ENCODE measurements at regions not wholly inside any gene's neighbourhood (a gene's known extent, or its start where the extent isn't known, plus 50 kb on each side); places are given as distances from the start of the nearest gene placed in this dataset.

GRCh38 chr3:14274999-14275961 is 96.7 kb downstream of the LSM3 start:
- H3K9ac ChIP-seq (ENCODE audit: extremely low read depth, insufficient read length, low read length), result no peak overlapping the region
- no peak overlapping the region for H3K56ac ChIP-seq (ENCODE audit: insufficient read length, low read depth, low read length)
- Mint-ChIP-seq H3K36me3 (ENCODE audit: insufficient read depth in 1 of 3, low read depth in 3 of 3) (no peaks in the 10 kb centered on the region), H3K27me3 (ENCODE audit: low read depth) (no peaks in the 10 kb centered on the region; the same call in none of the 2 replicates), H3K9me3 (no peaks in the 10 kb centered on the region; a peak in 1 of 5 replicates), H3K4me3 (no peak overlapping the region; a peak in 2 of 5 replicates), H3K4me1 (peaks cover 61 to 66% of the 10 kb centered on the region in 2 experiments), H3K27ac (no peak overlapping the region; a peak in 1 of 7 replicates)
- H2BK5ac ChIP-seq (ENCODE audit: insufficient read length, low read length), result no peak overlapping the region
- peak; percentile 68 for DNase-seq
- no peak overlapping the region for H3K4ac ChIP-seq (ENCODE audit: low read depth, low read length)
- no peak overlapping the region for H2AK5ac ChIP-seq (ENCODE audit: insufficient read length, low read length)
- H2BK120ac ChIP-seq (ENCODE audit: low read depth, low read length, poor library complexity, severe bottlenecking), result no peak overlapping the region
- no peak overlapping the region for H3K23ac ChIP-seq (ENCODE audit: insufficient read length, low read depth, low read length)
- no peaks in the 10 kb centered on the region for H4K20me1 ChIP-seq (ENCODE audit: control insufficient read depth, insufficient read depth, insufficient read length)
- H3K14ac ChIP-seq (ENCODE audit: insufficient read depth, low read length), result no peak overlapping the region; the same call in 1 of the 2 replicates
- H3K23me2 ChIP-seq (ENCODE audit: insufficient read length, low read depth, low read length, poor library complexity, severe bottlenecking), result no peaks in the 10 kb centered on the region
- H2BK20ac ChIP-seq (ENCODE audit: low read depth, low read length, poor library complexity, severe bottlenecking), result no peak overlapping the region
- no peak overlapping the region for H3K18ac ChIP-seq (ENCODE audit: insufficient read length, low read depth, low read length)
- H3K27ac ChIP-seq (ENCODE audit: insufficient read length, low read depth, low read length), result no peak overlapping the region
- no CpG with 5 or more reads among the region's 8 CpGs for WGBS (ENCODE audit: extremely low coverage, insufficient read length, low lambda C conversion rate)
- H3K4me1 ChIP-seq (ENCODE audit: insufficient read depth, low read length), result peaks cover 2% of the 10 kb centered on the region; the same call in 1 of the 2 replicates
- TF ChIP-seq CTCF (conservative IDR thresholded peaks at IDR 0.05), result peak; percentile 71
- no peak overlapping the region for H2BK12ac ChIP-seq (ENCODE audit: insufficient read length, low read depth, low read length)
- no peak overlapping the region for H2AFZ ChIP-seq (ENCODE audit: low read length)
- no peak overlapping the region for H3K4me2 ChIP-seq (ENCODE audit: insufficient read depth, insufficient read length, low read length)
- H3K79me2 ChIP-seq (ENCODE audit: insufficient read depth, low read length), result no peaks in the 10 kb centered on the region
- H3K27me3 ChIP-seq (ENCODE audit: insufficient read depth, low read length), result no peaks in the 10 kb centered on the region
- no peak overlapping the region for H4K5ac ChIP-seq (ENCODE audit: insufficient read length, low read depth, low read length)
- H3T11ph ChIP-seq (ENCODE audit: low read length), result no peak overlapping the region
- no peaks in the 10 kb centered on the region for H3K9me3 ChIP-seq (ENCODE audit: control insufficient read depth, low read depth, low read length)
- H3K79me1 ChIP-seq (ENCODE audit: insufficient read depth, low read depth, low read length, poor library complexity, severe bottlenecking), result no peaks in the 10 kb centered on the region
- H4K8ac ChIP-seq (replicated peaks; ENCODE audit: insufficient read length, low read depth, low read length), result no peak overlapping the region
- no peak overlapping the region for H2BK15ac ChIP-seq (ENCODE audit: low read depth, low read length)
- no peak overlapping the region for H4K91ac ChIP-seq (ENCODE audit: insufficient read length, low read depth, low read length)
